CD14-positive monocyte (primary cell): ENCODE measurements at regions not wholly inside any gene's neighbourhood (a gene's known extent, or its start where the extent isn't known, plus 50 kb on each side); places are given as distances from the start of the nearest gene placed in this dataset.

Experiments used
- DNase-seq, 3 donors: peaks; one replicate each; pipeline ENCODE4 v3.0.0-alpha.2; 2011 to 2022
- H2AFZ ChIP-seq: 2 replicates; pipeline ENCODE4 v1.6.0; 2012; ENCODE audit warnings: mild to moderate bottlenecking, low read depth, low read length, inconsistent platforms; ENCODE audit not compliant: insufficient read depth, poor library complexity, severe bottlenecking
- H3K27ac ChIP-seq, 2 donors: 1 replicate in 1 of 2; 2 replicates in 1 of 2; pipeline ENCODE4 v1.5.1; 2012 to 2013; ENCODE audit warnings: low read length in 2 of 2, control low read depth in 1 of 2, inconsistent platforms in 1 of 2, low read depth in 1 of 2, mild to moderate bottlenecking in 1 of 2
- H3K27me3 ChIP-seq, 2 donors: one replicate each; pipeline versions ENCODE4 v1.6.0 to v1.6.1; 2011 to 2013; ENCODE audit warnings: low read length in 2 of 2; ENCODE audit not compliant: control insufficient read depth in 2 of 2, insufficient read depth in 2 of 2
- H3K36me3 ChIP-seq, 2 donors: replicated peaks in 1 of 2; 1 replicate in 1 of 2; 2 replicates in 1 of 2; pipeline versions ENCODE4 v1.5.1 to v1.6.1; 2012 to 2013; ENCODE audit warnings: low read length in 2 of 2, control low read depth in 1 of 2, inconsistent platforms in 1 of 2, mild to moderate bottlenecking in 1 of 2; ENCODE audit not compliant: insufficient read depth in 2 of 2, control insufficient read depth in 1 of 2
- H3K4me1 ChIP-seq, 2 donors: 1 replicate in 1 of 2; 2 replicates in 1 of 2; pipeline versions ENCODE4 v1.5.1 to v1.6.1; 2012 to 2013; ENCODE audit warnings: low read length in 2 of 2, control low read depth in 1 of 2, inconsistent platforms in 1 of 2, mild to moderate bottlenecking in 1 of 2, moderate library complexity in 1 of 2; ENCODE audit not compliant: insufficient read depth in 2 of 2, control insufficient read depth in 1 of 2
- H3K4me2 ChIP-seq: replicated peaks from 2 replicates; pipeline ENCODE3; 2012; ENCODE audit warnings: low read length, moderate library complexity, mild to moderate bottlenecking; ENCODE audit not compliant: poor library complexity, severe bottlenecking; ENCODE audit errors: extremely low read depth
- H3K4me3 ChIP-seq, 3 experiments: fragments of 200-600 bp in 1 of 3; sonication (generic) in 1 of 3; replicated peaks in 1 of 3; 1 replicate in 2 of 3; 2 replicates in 1 of 3; pipeline ENCODE4 v1.5.1; 2011 to 2013; ENCODE audit warnings: low read length in 3 of 3, mild to moderate bottlenecking in 3 of 3, control low read depth in 2 of 3, low read depth in 2 of 3, inconsistent platforms in 1 of 3, moderate library complexity in 1 of 3
- H3K79me2 ChIP-seq: 2 replicates; pipeline ENCODE4 v1.6.0; 2012; ENCODE audit warnings: mild to moderate bottlenecking, control low read depth, inconsistent platforms, low read length, moderate library complexity; ENCODE audit not compliant: insufficient read depth
- H3K9ac ChIP-seq: 2 replicates; pipeline ENCODE4 v1.6.0; 2017; ENCODE audit warnings: low read length, mild to moderate bottlenecking; ENCODE audit not compliant: insufficient read depth, poor library complexity, severe bottlenecking
- H3K9me3 ChIP-seq, 2 donors: replicated peaks in 1 of 2; 1 replicate in 1 of 2; 2 replicates in 1 of 2; pipeline versions ENCODE4 v1.5.1 to v1.6.1; 2012 to 2013; ENCODE audit warnings: low read length in 2 of 2, control low read depth in 1 of 2; ENCODE audit not compliant: control insufficient read depth in 1 of 2, insufficient read depth in 1 of 2
- H4K20me1 ChIP-seq: 2 replicates; pipeline ENCODE4 v1.6.0; 2012; ENCODE audit warnings: mild to moderate bottlenecking, low read length, control low read depth, moderate library complexity; ENCODE audit not compliant: insufficient read depth
- H3K27ac Mint-ChIP-seq, 7 donors: one replicate each; pipeline ENCODE4 v1.8.0; 2020; ENCODE audit warnings: mild to moderate bottlenecking in 7 of 7, mixed read lengths in 7 of 7, moderate library complexity in 6 of 7, inconsistent platforms in 2 of 7
- H3K27me3 Mint-ChIP-seq, 3 donors: one replicate each; pipeline ENCODE4 v1.8.0; 2021 to 2022; ENCODE audit warnings: low read depth in 3 of 3, mild to moderate bottlenecking in 3 of 3, mixed read lengths in 3 of 3, moderate library complexity in 3 of 3, inconsistent platforms in 1 of 3
- H3K36me3 Mint-ChIP-seq, 2 donors: one replicate each; pipeline ENCODE4 v1.8.0; 2020; ENCODE audit warnings: mixed read lengths in 2 of 2, inconsistent platforms in 1 of 2, mild to moderate bottlenecking in 1 of 2
- H3K4me1 Mint-ChIP-seq: one replicate; pipeline ENCODE4 v1.8.0; 2020; ENCODE audit warnings: mild to moderate bottlenecking, mixed read lengths
- H3K4me3 Mint-ChIP-seq, 2 donors: one replicate each; pipeline ENCODE4 v1.8.0; 2020; ENCODE audit warnings: mild to moderate bottlenecking in 2 of 2, mixed read lengths in 2 of 2, moderate library complexity in 1 of 2
- H3K9me3 Mint-ChIP-seq, 7 donors: one replicate each; pipeline ENCODE4 v1.8.0; 2020 to 2022; ENCODE audit warnings: mixed read lengths in 7 of 7, mild to moderate bottlenecking in 6 of 7, moderate library complexity in 6 of 7, inconsistent platforms in 2 of 7
- CTCF ChIP-seq: fragments of 200-600 bp; IDR thresholded peaks from one replicate; pipeline ENCODE4 v1.8.0; 2022; ENCODE audit warnings: antibody characterized with exemption, mild to moderate bottlenecking
- WGBS: methylation state at CpG from one replicate; pipeline ENCODE4 v1.1.5; 2013; ENCODE audit warnings: missing lambda C conversion rate; ENCODE audit not compliant: insufficient coverage; 5-methylcytosine and 5-hydroxymethylcytosine counted together
- intact Hi-C, 2 donors: fragments of 100-400 bp; cut with micrococcal nuclease; formaldehyde crosslinking; loops; one replicate each; pipeline versions ENCODE4 v1.15.0 to v1.15.1; 2023

- Histone ChIP-seq H2AFZ (no peak overlapping the region), H3K27me3 (peaks cover 7 to 9% of the 10 kb centered on the region in 2 donors), H3K4me2 (no peak overlapping the region), H3K79me2 (no peaks in the 10 kb centered on the region), H3K4me3 (no peak overlapping the region), H3K9me3 (no peaks in the 10 kb centered on the region), H4K20me1 (no peaks in the 10 kb centered on the region), H3K9ac (no peak overlapping the region), H3K27ac (no peak overlapping the region), H3K36me3 (no peaks in the 10 kb centered on the region), H3K4me1 (no peaks in the 10 kb centered on the region)
- no peak for DNase-seq
- Mint-ChIP-seq H3K4me1 (no peaks in the 10 kb centered on the region), H3K27ac (no peak overlapping the region), H3K36me3 (no peaks in the 10 kb centered on the region), H3K9me3 (peaks cover 8 to 17% (median 12%) of the 10 kb centered on the region in 7 donors), H3K4me3 (no peak overlapping the region), H3K27me3 (peaks cover 11 to 22% (median 14%) of the 10 kb centered on the region in 3 donors)
- intact Hi-C loops: no loop called here
- TF ChIP-seq CTCF: no peak
- no CpG with 5 or more reads among the region's 1 CpG for WGBS
Observed at GRCh38 chr21:38148046-38148445, 108.7 kb upstream of the KCNJ15 start.

- Histone ChIP-seq H3K27ac (no peak overlapping the region), H3K36me3 (no peaks in the 10 kb centered on the region), H4K20me1 (no peaks in the 10 kb centered on the region), H2AFZ (no peak overlapping the region), H3K4me1 (no peaks in the 10 kb centered on the region), H3K79me2 (no peaks in the 10 kb centered on the region), H3K27me3 (peaks cover 7 to 16% of the 10 kb centered on the region in 2 donors), H3K9ac (no peak overlapping the region), H3K4me3 (no peak overlapping the region), H3K9me3 (no peaks in the 10 kb centered on the region), H3K4me2 (no peak overlapping the region)
- Mint-ChIP-seq H3K27me3 (peaks cover 13 to 30% (median 22%) of the 10 kb centered on the region in 3 donors), H3K4me1 (no peaks in the 10 kb centered on the region), H3K36me3 (no peaks in the 10 kb centered on the region), H3K27ac (no peak overlapping the region), H3K9me3 (peaks cover 0 to 3% (median 0%) of the 10 kb centered on the region in 7 donors), H3K4me3 (no peak overlapping the region)
- TF ChIP-seq CTCF: no peak
- intact Hi-C loops: no loop called here
- no peak for DNase-seq
- WGBS: no CpG with 5 or more reads among the region's 1 CpG
Observed at GRCh38 chr21:38151021-38151645, 105.7 kb upstream of the KCNJ15 start.
